H9 (cell line): ENCODE measurements at regions not wholly inside any gene's neighbourhood (a gene's known extent, or its start where the extent isn't known, plus 50 kb on each side); places are given as distances from the start of the nearest gene placed in this dataset.

Experiments
- DNase-seq: peaks from one replicate; pipeline ENCODE4 v3.0.0-alpha.2; 2017
- H2AFZ ChIP-seq: one replicate; pipeline ENCODE4 v1.6.1; 2013; ENCODE audit warnings: mild to moderate bottlenecking, low read length, control low read depth, moderate library complexity
- H2AK5ac ChIP-seq: 2 replicates; pipeline ENCODE4 v1.6.1; 2013; ENCODE audit warnings: low read length, control low read depth, mixed read lengths; ENCODE audit not compliant: insufficient read length
- H2BK120ac ChIP-seq: one replicate; pipeline ENCODE4 v1.6.1; 2013; ENCODE audit warnings: low read depth, mild to moderate bottlenecking, low read length, control low read depth, inconsistent platforms; ENCODE audit not compliant: poor library complexity, severe bottlenecking
- H2BK12ac ChIP-seq: 2 replicates; pipeline ENCODE4 v1.6.1; 2013; ENCODE audit warnings: low read length, control low read depth, mixed read lengths, low read depth; ENCODE audit not compliant: insufficient read length
- H2BK15ac ChIP-seq: 2 replicates; pipeline ENCODE4 v1.6.1; 2013; ENCODE audit warnings: low read depth, low read length, control low read depth
- H2BK20ac ChIP-seq: one replicate; pipeline ENCODE4 v1.6.1; 2013; ENCODE audit warnings: low read depth, mild to moderate bottlenecking, low read length, control low read depth, inconsistent platforms; ENCODE audit not compliant: poor library complexity, severe bottlenecking
- H2BK5ac ChIP-seq: 2 replicates; pipeline ENCODE4 v1.6.1; 2013; ENCODE audit warnings: low read length, control low read depth, mixed read lengths; ENCODE audit not compliant: insufficient read length
- H3K14ac ChIP-seq: 2 replicates; pipeline ENCODE4 v1.6.1; 2013; ENCODE audit warnings: low read length, control low read depth; ENCODE audit not compliant: insufficient read depth
- H3K18ac ChIP-seq: 2 replicates; pipeline ENCODE4 v1.6.1; 2013; ENCODE audit warnings: low read depth, mild to moderate bottlenecking, mixed read lengths, low read length, control low read depth; ENCODE audit not compliant: insufficient read length
- H3K23ac ChIP-seq: 2 replicates; pipeline ENCODE4 v1.6.1; 2013; ENCODE audit warnings: low read length, control low read depth, mixed read lengths, low read depth; ENCODE audit not compliant: insufficient read length
- H3K23me2 ChIP-seq: 2 replicates; pipeline ENCODE4 v1.6.1; 2013; ENCODE audit warnings: low read depth, mild to moderate bottlenecking, mixed read lengths, low read length, control low read depth; ENCODE audit not compliant: insufficient read length, poor library complexity, severe bottlenecking
- H3K27ac ChIP-seq: 2 replicates; pipeline ENCODE4 v1.5.1; 2013; ENCODE audit warnings: low read length, control low read depth, mixed read lengths, low read depth; ENCODE audit not compliant: insufficient read length
- H3K27me3 ChIP-seq: 2 replicates; pipeline ENCODE4 v1.6.1; 2013; ENCODE audit warnings: low read length, control low read depth, inconsistent platforms; ENCODE audit not compliant: insufficient read depth
- H3K4ac ChIP-seq: 2 replicates; pipeline ENCODE4 v1.6.1; 2013; ENCODE audit warnings: low read depth, mild to moderate bottlenecking, control low read depth, inconsistent platforms, low read length, moderate library complexity
- H3K4me1 ChIP-seq: 2 replicates; pipeline ENCODE4 v1.6.1; 2013; ENCODE audit warnings: low read length, control low read depth, inconsistent platforms; ENCODE audit not compliant: insufficient read depth
- H3K4me2 ChIP-seq: 2 replicates; pipeline ENCODE4 v1.6.1; 2013; ENCODE audit warnings: low read length, control low read depth, mixed read lengths; ENCODE audit not compliant: insufficient read length, insufficient read depth
- H3K56ac ChIP-seq: 2 replicates; pipeline ENCODE4 v1.6.1; 2013; ENCODE audit warnings: low read depth, mild to moderate bottlenecking, mixed read lengths, low read length, control low read depth; ENCODE audit not compliant: insufficient read length
- H3K79me1 ChIP-seq: 2 replicates; pipeline ENCODE4 v1.6.1; 2013; ENCODE audit warnings: low read depth, mild to moderate bottlenecking, moderate library complexity, low read length, control low read depth, inconsistent platforms; ENCODE audit not compliant: insufficient read depth, poor library complexity, severe bottlenecking
- H3K79me2 ChIP-seq: 2 replicates; pipeline ENCODE4 v1.6.1; 2013; ENCODE audit warnings: low read length, control low read depth, inconsistent platforms; ENCODE audit not compliant: insufficient read depth
- H3K9ac ChIP-seq: 2 replicates; pipeline ENCODE4 v1.6.1; 2013; ENCODE audit warnings: low read length, control low read depth, mixed read lengths; ENCODE audit not compliant: insufficient read length; ENCODE audit errors: extremely low read depth
- H3K9me3 ChIP-seq: one replicate; pipeline ENCODE4 v1.6.1; 2013; ENCODE audit warnings: low read depth, low read length, inconsistent platforms; ENCODE audit not compliant: control insufficient read depth
- H3T11ph ChIP-seq: one replicate; pipeline ENCODE4 v1.6.1; 2013; ENCODE audit warnings: mild to moderate bottlenecking, low read length, control low read depth, inconsistent platforms
- H4K20me1 ChIP-seq: one replicate; pipeline ENCODE4 v1.6.1; 2013; ENCODE audit not compliant: control insufficient read depth, insufficient read length, insufficient read depth
- H4K5ac ChIP-seq: 2 replicates; pipeline ENCODE4 v1.6.1; 2013; ENCODE audit warnings: low read depth, mild to moderate bottlenecking, mixed read lengths, low read length, control low read depth; ENCODE audit not compliant: insufficient read length
- H4K8ac ChIP-seq: replicated peaks from 2 replicates; pipeline ENCODE4 v1.6.1; 2013; ENCODE audit warnings: low read length, control low read depth, mixed read lengths, low read depth; ENCODE audit not compliant: insufficient read length
- H4K91ac ChIP-seq: 2 replicates; pipeline ENCODE4 v1.6.1; 2013; ENCODE audit warnings: low read depth, mild to moderate bottlenecking, moderate library complexity, mixed read lengths, low read length, control low read depth; ENCODE audit not compliant: insufficient read length
- H3K27ac Mint-ChIP-seq, 3 experiments: 2 replicates in 2 of 3; 3 replicates in 1 of 3; pipeline ENCODE4 v1.8.0; 2020 to 2021; ENCODE audit warnings: mixed read lengths in 3 of 3, mild to moderate bottlenecking in 1 of 3, moderate library complexity in 1 of 3
- H3K27me3 Mint-ChIP-seq: 2 replicates; pipeline ENCODE4 v1.8.0; 2021; ENCODE audit warnings: low read depth, mild to moderate bottlenecking, moderate library complexity, mixed read lengths
- H3K36me3 Mint-ChIP-seq, 3 experiments: 2 replicates in 2 of 3; 3 replicates in 1 of 3; pipeline ENCODE4 v1.8.0; 2020 to 2021; ENCODE audit warnings: low read depth in 3 of 3, mixed read lengths in 3 of 3; ENCODE audit not compliant: insufficient read depth in 1 of 3
- H3K4me1 Mint-ChIP-seq, 2 experiments: 2 replicates each; pipeline ENCODE4 v1.8.0; 2020; ENCODE audit warnings: mixed read lengths in 2 of 2
- H3K4me3 Mint-ChIP-seq, 2 experiments: 2 replicates in 1 of 2; 3 replicates in 1 of 2; pipeline ENCODE4 v1.8.0; 2020 to 2021; ENCODE audit warnings: mild to moderate bottlenecking in 2 of 2, mixed read lengths in 2 of 2, moderate library complexity in 1 of 2
- H3K9me3 Mint-ChIP-seq, 2 experiments: 2 replicates in 1 of 2; 3 replicates in 1 of 2; pipeline ENCODE4 v1.8.0; 2020; ENCODE audit warnings: mild to moderate bottlenecking in 2 of 2, mixed read lengths in 2 of 2, moderate library complexity in 1 of 2
- CTCF ChIP-seq: fragments of 200-600 bp; sonication (generic); conservative IDR thresholded peaks from 3 replicates; pipeline ENCODE4 v1.8.0; 2021; ENCODE audit warnings: antibody characterized with exemption, mild to moderate bottlenecking
- WGBS: extraction: QIAGEN DNeasy Blood & Tissue Kit; methylation state at CpG from one replicate; pipeline ENCODE4 v1.1.7; 2013; ENCODE audit warnings: missing lambda C conversion rate, low lambda C conversion rate, mixed read lengths; ENCODE audit not compliant: insufficient read length; ENCODE audit errors: extremely low coverage; 5-methylcytosine and 5-hydroxymethylcytosine counted together

GRCh38 chr6:167495506-167496401 is 170.9 kb downstream of the TTLL2 start:
- Histone ChIP-seq H3K27ac (no peak overlapping the region), H3T11ph (no peak overlapping the region), H3K9ac (no peak overlapping the region), H4K20me1 (no peaks in the 10 kb centered on the region), H2BK120ac (no peak overlapping the region), H2BK5ac (no peak overlapping the region), H3K23ac (no peak overlapping the region), H3K79me1 (no peaks in the 10 kb centered on the region), H3K4ac (no peak overlapping the region), H2AK5ac (no peak overlapping the region), H3K23me2 (no peaks in the 10 kb centered on the region), H2BK20ac (no peak overlapping the region), H2BK12ac (no peak overlapping the region), H3K18ac (no peak overlapping the region), H3K27me3 (no peaks in the 10 kb centered on the region), H3K56ac (no peak overlapping the region), H4K91ac (no peak overlapping the region), H2AFZ (no peak overlapping the region), H4K5ac (no peak overlapping the region), H3K9me3 (no peaks in the 10 kb centered on the region), H4K8ac (no peak overlapping the region), H3K4me2 (no peak overlapping the region), H3K79me2 (no peaks in the 10 kb centered on the region), H3K4me1 (0 out of 2 replicates have a peak, but pooled peaks cover 4% of the 10 kb centered on the region), H3K14ac (no peak overlapping the region), H2BK15ac (no peak overlapping the region)
- H3K4me3 Mint-ChIP-seq, result no peak overlapping the region
- peaks cover 0 to 10% of the 10 kb centered on the region in 2 experiments; a peak in 3 of 5 replicates for H3K9me3 Mint-ChIP-seq
- DNase-seq, result no peak
- H3K4me1 Mint-ChIP-seq, result peaks cover 24 to 47% of the 10 kb centered on the region in 2 experiments
- no CpG with 5 or more reads among the region's 19 CpGs for WGBS
- TF ChIP-seq CTCF, result no peak
- no peaks in the 10 kb centered on the region for H3K36me3 Mint-ChIP-seq
- peaks cover 3% of the 10 kb centered on the region for H3K27me3 Mint-ChIP-seq
- H3K27ac Mint-ChIP-seq, result peak overlapping the region; percentile 14 to 74 (median 24); a peak in 3 of 7 replicates
